ENCODE measurements at regions not wholly inside any gene's neighbourhood (a gene's known extent, or its start where the extent isn't known, plus 50 kb on each side); places are given as distances from the start of the nearest gene placed in this dataset.

- Histone ChIP-seq H3K27ac (no peak overlapping the region), H3K9me3 (peaks cover 0 to 15% (median 6%) of the 10 kb centered on the region in 8 donors), H3K27me3 (replicated peaks in 1 of 7) (no peaks in the 10 kb centered on the region), H3K4me1 (no peaks in the 10 kb centered on the region), H3K36me3 (no peaks in the 10 kb centered on the region), H3K4me3 (no peak overlapping the region)
- DNase-seq = no peak
- intact Hi-C loops (cut with DNase I; ENCODE audit: low total_unique reads) = no loop called here
- TF ChIP-seq POLR2A (IDR thresholded peaks at IDR 0.05) (no peak), CTCF (IDR thresholded peaks at IDR 0.05 in 8 of 11, conservative IDR thresholded peaks at IDR 0.05 in 3 of 11) (no peak), POLR2AphosphoS5 (IDR thresholded peaks at IDR 0.05) (no peak)
- WGBS, 5 donors = 0 to 76% (median 42%) methylated on average over 1 of the region's 1 CpG
These were observed 552.0 kb downstream of the RFC3 start for GRCh38 chr13:34369931-34370330.

- no peaks in the 10 kb centered on the region for H3K4me1 ChIP-seq
- H3K4me3 ChIP-seq = no peak overlapping the region
- H3K9me3 ChIP-seq = peaks cover 0 to 12% (median 6%) of the 10 kb centered on the region in 8 donors
- H3K27me3 ChIP-seq (replicated peaks in 1 of 7) = no peaks in the 10 kb centered on the region
- intact Hi-C loops (cut with DNase I; ENCODE audit: low total_unique reads) = no loop called here
- no peak for DNase-seq
- H3K36me3 ChIP-seq = no peaks in the 10 kb centered on the region
- no peak overlapping the region for H3K27ac ChIP-seq
- TF ChIP-seq POLR2AphosphoS5 (IDR thresholded peaks at IDR 0.05) (no peak), CTCF (IDR thresholded peaks at IDR 0.05 in 8 of 11, conservative IDR thresholded peaks at IDR 0.05 in 3 of 11) (no peak), POLR2A (IDR thresholded peaks at IDR 0.05) (no peak)
- WGBS, 5 donors = 51 to 64% (median 62%) methylated on average over 2 of the region's 2 CpGs
These were observed 553.2 kb downstream of the RFC3 start for GRCh38 chr13:34371108-34371507.

- Histone ChIP-seq H3K27ac (no peak overlapping the region), H3K4me1 (no peaks in the 10 kb centered on the region), H3K9me3 (peaks cover 0 to 4% (median under 1%) of the 10 kb centered on the region in 8 donors), H3K4me3 (no peak overlapping the region), H3K27me3 (replicated peaks in 1 of 7) (no peaks in the 10 kb centered on the region), H3K36me3 (no peaks in the 10 kb centered on the region)
- TF ChIP-seq POLR2A (IDR thresholded peaks at IDR 0.05) = no peak
- no peak for TF ChIP-seq POLR2AphosphoS5 (IDR thresholded peaks at IDR 0.05)
- no peak for TF ChIP-seq CTCF (IDR thresholded peaks at IDR 0.05 in 8 of 11, conservative IDR thresholded peaks at IDR 0.05 in 3 of 11)
- intact Hi-C loops (cut with DNase I; ENCODE audit: low total_unique reads) = no loop called here
- no peak for DNase-seq
- whole genome bisulfite sequencing, 5 donors = 78 to 89% (median 84%) methylated on average over 3 of the region's 3 CpGs
These were observed 553.9 kb downstream of the RFC3 start for GRCh38 chr13:34371645-34372395.

- Histone ChIP-seq H3K27ac (no peak overlapping the region), H3K9me3 (peaks cover 0 to 4% (median 0%) of the 10 kb centered on the region in 8 donors), H3K4me3 (no peak overlapping the region), H3K36me3 (no peaks in the 10 kb centered on the region), H3K27me3 (replicated peaks in 1 of 7) (no peaks in the 10 kb centered on the region), H3K4me1 (no peaks in the 10 kb centered on the region)
- intact Hi-C loops (cut with DNase I; ENCODE audit: low total_unique reads) = no loop called here
- no peak for DNase-seq
- TF ChIP-seq POLR2A (IDR thresholded peaks at IDR 0.05) (no peak), CTCF (IDR thresholded peaks at IDR 0.05 in 8 of 11, conservative IDR thresholded peaks at IDR 0.05 in 3 of 11) (no peak), POLR2AphosphoS5 (IDR thresholded peaks at IDR 0.05) (no peak)
- WGBS, 5 donors = 61 to 78% (median 76%) methylated on average over 4 of the region's 4 CpGs
These were observed 554.6 kb downstream of the RFC3 start for GRCh38 chr13:34372581-34372980.

All from spleen (tissue), 11 donors.